ENCODE measurements at regions not wholly inside any gene's neighbourhood (a gene's known extent, or its start where the extent isn't known, plus 50 kb on each side); places are given as distances from the start of the nearest gene placed in this dataset.
"Not testable (repeated sequence)": the region's sequence is repeated elsewhere in the genome, so short reads cannot be mapped to it uniquely, and the experiment has no call there.

DNA sequence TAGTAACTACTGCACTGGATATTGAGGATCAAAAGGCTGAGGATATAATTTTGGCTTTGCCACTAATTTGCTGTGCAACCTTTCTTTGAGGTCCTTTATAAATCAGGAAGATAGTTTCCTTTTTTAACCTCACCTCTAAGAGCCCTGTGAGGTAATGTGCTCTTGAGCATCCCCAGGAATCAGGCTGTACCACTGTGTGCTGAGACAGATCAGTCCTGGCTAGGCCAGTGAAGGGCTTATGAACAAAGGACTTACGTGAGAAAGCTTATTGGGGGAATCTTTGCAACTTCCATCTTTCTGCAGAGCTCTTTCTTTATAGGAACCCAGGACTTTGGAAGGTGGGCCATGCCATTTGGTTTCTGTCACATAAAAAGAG, 188.9 kb downstream of the SIPA1L2 start:
- DNase-seq = no peak

- DNase-seq = no peak
These were observed 189.5 kb downstream of the SIPA1L2 start for GRCh38 chr1:232440325-232441035.

GRCh38 chr1:232439011-232439410, 190.9 kb downstream of the SIPA1L2 start:
- DNase-seq = no peak

- DNase-seq = no peak
These were observed 191.5 kb downstream of the SIPA1L2 start for GRCh38 chr1:232438476-232438875.

- DNase-seq = no peak
These were observed 192.4 kb downstream of the SIPA1L2 start for GRCh38 chr1:232437510-232437909.

DNA sequence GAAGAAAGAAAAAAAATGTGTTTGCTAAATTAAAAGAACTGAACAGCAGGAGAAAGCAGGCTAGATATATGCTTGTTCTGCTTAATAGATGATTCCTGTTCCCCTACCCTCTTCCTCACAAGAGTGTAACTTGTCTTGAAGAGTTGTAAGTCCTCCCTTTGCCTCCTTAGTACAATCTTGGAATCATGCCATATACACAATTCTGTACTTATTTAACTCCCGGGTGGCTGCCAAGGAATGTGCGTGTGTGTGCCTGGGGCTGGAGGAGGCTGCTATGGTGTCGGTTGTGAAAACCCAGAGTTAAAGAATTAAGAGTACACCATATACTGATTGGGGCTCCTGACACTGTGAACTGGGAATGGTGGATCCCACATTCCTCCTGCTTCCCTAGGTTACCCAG, 194.2 kb downstream of the SIPA1L2 start:
- no peak for DNase-seq

- DNase-seq = no peak
These were observed 197.6 kb downstream of the SIPA1L2 start for GRCh38 chr1:232432313-232432712.

- DNase-seq = no peak
These were observed 198.2 kb downstream of the SIPA1L2 start for GRCh38 chr1:232431748-232432147.

DNA sequence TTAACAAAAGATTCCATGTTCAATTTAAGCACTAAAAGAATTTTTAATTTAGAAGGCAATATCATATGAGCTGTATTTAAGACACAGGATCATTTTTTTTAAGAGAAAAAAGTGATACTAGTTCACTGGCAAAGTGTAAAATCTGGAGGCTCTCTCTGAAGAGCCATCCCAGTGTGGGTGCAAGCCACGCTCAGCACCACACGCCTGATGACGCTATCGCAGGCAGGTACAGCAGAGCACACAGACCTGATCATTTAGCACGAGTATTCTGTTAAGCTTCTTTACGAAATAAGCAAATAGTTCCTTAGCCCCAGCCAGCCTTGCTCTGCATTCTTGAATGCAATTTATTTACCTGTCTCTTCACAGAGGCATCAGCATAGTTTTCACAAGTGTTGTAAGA, 198.6 kb downstream of the SIPA1L2 start:
- no peak for DNase-seq

- DNase-seq = no peak
These were observed 199.5 kb downstream of the SIPA1L2 start for GRCh38 chr1:232430467-232430866.

- no peak for DNase-seq
These were observed 201.0 kb downstream of the SIPA1L2 start for GRCh38 chr1:232428786-232429530.

- DNase-seq = no peak
These were observed 201.8 kb downstream of the SIPA1L2 start for GRCh38 chr1:232428036-232428645.

GRCh38 chr1:232426801-232427200, 203.1 kb downstream of the SIPA1L2 start:
- no peak for DNase-seq

DNA sequence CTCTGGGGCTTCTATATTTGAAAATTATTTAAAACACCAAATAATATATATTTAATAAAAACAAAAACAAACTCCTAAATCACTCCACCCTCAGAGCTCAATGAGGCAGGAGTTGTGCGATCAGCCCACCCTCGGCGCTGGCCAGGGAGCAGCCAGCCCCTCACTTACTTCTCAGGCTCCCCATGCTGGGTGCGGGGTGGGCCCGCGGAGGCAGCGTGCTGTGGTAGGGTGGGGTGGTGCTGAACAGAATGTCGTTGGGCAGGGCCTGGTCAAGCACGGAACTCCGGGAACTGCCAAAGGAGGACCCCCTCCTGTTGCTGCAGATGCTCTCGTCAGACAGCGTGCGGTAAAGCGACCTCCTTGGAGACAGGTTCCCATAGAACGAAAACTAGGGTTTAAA, 204.5 kb downstream of the SIPA1L2 start:
- DNase-seq = no peak

- DNase-seq = no peak
These were observed 206.3 kb downstream of the SIPA1L2 start for GRCh38 chr1:232423591-232423990.

DNA sequence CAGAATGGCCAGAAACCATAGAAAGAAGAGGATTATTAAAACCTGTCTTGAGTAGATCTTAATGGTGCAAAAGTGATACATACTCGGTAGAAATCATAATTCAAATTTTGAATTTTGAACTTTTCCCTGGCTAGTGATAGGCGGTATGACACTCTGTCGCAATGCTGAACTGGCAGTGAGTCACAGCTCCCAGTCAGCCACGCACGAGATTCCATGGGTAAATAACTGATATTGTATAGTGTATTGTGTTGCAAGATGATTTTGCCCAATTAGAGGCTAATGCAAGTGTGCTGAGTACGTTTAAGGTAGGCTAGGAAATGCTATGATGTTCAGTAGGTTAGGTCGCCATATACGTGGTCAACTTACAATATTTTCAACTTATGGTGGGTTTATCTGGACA, 207.0 kb downstream of the SIPA1L2 start:
- no peak for DNase-seq

DNA sequence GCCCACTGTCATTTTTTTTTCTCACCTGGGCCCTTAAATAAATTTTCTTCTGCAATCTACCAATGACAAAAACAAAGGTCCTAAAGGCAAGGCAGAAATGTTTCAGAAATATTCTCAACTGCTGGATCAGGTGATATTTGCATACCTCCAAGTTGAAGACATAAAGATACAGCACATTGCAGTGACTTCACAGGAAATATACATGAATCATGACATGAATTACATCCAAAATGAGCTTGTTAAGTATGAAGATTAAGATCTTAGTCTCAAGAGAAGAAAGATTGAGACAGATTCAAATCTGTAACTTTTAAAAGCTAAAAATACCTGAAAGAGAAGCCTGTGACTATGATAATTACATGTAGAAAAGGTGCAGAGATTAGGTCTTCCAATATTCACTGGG, 207.8 kb downstream of the SIPA1L2 start:
- DNase-seq = no peak

DNA sequence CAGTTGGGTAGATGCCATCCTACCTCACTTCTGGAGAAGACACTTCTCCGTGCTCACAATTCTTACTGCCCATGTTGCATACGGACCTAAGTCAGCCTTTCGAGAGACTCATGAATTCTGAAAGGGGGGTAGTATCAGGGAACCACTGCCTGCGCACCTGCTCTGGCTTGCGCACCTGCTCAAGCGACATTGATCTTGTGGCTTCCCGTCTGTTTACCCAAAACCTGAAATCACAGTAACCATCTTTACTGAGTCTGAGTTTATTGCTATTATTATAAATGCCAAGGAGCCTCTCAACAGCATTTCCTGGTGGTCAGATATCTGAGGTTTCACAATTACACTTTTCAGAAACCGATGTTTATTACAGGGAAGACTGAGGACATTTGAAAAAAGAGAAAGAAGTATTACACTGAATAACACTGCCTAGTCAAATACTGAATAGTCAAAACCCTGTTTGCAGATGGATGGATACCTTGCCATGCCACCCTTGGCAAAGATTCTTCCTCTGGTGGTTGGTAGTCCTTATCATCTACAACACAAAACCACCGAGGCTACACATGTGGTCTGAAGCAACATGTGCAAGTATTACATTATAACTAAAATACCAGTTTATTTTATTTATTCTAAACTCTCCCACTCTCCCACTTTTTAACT, 208.7 kb downstream of the SIPA1L2 start:
- DNase-seq = no peak

DNA sequence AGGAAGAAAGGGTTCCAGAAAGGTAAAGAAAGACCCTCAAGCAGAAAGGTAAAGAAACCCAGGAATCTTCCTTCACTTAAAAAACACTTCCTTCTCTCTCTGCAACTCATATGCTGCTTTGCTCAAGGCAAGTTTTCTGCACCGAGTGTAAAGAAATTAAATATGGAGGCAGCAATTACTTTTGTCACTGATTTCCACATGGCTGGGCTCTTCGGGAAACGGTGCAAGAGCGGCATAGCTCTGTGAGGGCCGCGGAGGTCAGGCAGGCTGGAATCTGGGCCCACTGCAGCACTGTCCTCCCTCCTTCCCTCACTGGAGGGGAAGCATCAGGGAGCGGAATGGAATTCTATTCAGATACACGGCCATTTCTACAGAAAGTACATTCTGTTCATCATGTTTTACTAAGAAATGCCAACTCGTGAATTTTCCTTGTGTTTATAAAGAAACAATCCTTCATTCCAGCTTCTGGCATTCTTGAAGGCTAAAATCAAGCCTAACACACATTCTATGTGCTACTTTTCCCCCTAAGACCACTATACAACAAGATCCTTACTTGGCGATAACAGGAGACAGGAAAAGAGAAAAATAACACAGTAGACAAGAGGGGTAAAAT, 212.2 kb downstream of the SIPA1L2 start:
- DNase-seq = no peak

DNA sequence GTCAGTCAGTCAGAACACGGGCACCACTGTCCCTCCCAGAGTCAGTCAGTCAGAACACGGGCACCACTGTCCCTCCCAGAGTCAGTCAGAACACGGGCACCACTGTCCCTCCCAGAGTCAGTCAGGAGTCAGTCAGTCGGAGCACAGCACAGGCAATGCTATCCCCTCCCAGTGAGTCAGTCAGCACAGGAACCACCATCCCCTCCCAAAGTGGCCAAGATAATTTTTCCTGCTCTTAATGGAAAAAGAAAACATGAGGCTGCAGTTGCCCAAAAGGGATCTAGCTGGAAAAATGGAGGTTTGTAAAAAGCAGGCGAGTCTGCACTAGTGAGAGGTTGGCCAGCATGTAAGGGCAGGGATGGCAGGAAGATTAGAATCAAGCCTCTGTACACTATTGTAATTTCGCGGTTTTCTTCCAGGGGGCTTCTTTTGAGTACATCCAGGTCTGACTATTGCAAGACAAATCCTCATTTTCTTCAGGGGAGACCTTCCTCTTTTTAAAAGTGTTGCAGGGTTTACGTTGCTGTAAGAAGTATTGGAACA, 213.8 kb downstream of the SIPA1L2 start:
- DNase-seq = no peak

GRCh38 chr1:232415481-232415880, 214.5 kb downstream of the SIPA1L2 start:
- not testable (repeated sequence) for DNase-seq

DNA sequence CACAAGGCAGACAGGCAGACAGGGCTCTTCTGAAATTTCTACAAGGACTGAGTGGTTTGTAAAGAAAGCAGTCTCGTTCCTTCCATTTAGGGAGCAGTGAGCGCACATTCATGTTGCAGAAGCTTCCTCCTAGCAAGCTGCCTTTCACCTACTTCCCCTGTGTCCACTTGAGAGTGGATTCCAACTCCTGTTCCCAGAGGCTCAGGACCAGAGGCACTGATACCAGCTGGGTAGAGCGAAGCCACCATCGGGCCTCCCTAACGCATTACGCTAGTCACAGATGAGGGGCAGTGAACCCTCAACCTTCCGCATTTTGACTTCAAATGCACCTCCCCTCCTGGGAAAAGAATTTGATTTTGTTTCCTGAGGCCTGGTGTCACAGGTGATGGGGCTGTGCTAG, 215.8 kb downstream of the SIPA1L2 start:
- DNase-seq = no peak

GRCh38 chr1:232413674-232414073, 216.3 kb downstream of the SIPA1L2 start:
- DNase-seq = no peak
